Effector memory CD4-positive, alpha-beta T cell (primary cell): ENCODE measurements at regions not wholly inside any gene's neighbourhood (a gene's known extent, or its start where the extent isn't known, plus 50 kb on each side); places are given as distances from the start of the nearest gene placed in this dataset.

Experiments used
- DNase-seq, 3 donors: peaks; one replicate each; pipeline ENCODE4 v3.0.0-alpha.2; 2020
- H3K27ac ChIP-seq: 2 replicates; pipeline ENCODE4 v1.7.0; 2013; ENCODE audit warnings: mild to moderate bottlenecking, low read length, moderate library complexity; ENCODE audit not compliant: insufficient read depth, poor library complexity, severe bottlenecking
- H3K27me3 ChIP-seq: replicated peaks from 2 replicates; pipeline ENCODE4 v1.7.0; 2013; ENCODE audit warnings: mild to moderate bottlenecking, low read length; ENCODE audit not compliant: insufficient read depth, control insufficient read depth, poor library complexity, severe bottlenecking
- H3K36me3 ChIP-seq: 2 replicates; pipeline ENCODE4 v1.7.0; 2013; ENCODE audit warnings: mild to moderate bottlenecking, low read length, moderate library complexity; ENCODE audit not compliant: control insufficient read depth, insufficient read depth
- H3K4me1 ChIP-seq: 2 replicates; pipeline ENCODE4 v1.7.0; 2013; ENCODE audit warnings: low read length, mild to moderate bottlenecking; ENCODE audit not compliant: control insufficient read depth, insufficient read depth, poor library complexity, severe bottlenecking
- H3K4me3 ChIP-seq: 2 replicates; pipeline ENCODE4 v1.7.0; 2013; ENCODE audit warnings: low read length, low read depth, mild to moderate bottlenecking; ENCODE audit not compliant: insufficient read depth, poor library complexity, severe bottlenecking
- H3K9me3 ChIP-seq: 2 replicates; pipeline ENCODE4 v1.7.0; 2013; ENCODE audit warnings: mild to moderate bottlenecking, low read length, moderate library complexity; ENCODE audit not compliant: control insufficient read depth

- no peaks in the 10 kb centered on the region for H3K27me3 ChIP-seq
- no peaks in the 10 kb centered on the region for H3K9me3 ChIP-seq
- no peaks in the 10 kb centered on the region for H3K36me3 ChIP-seq
- no peak for DNase-seq
- H3K4me1 ChIP-seq = no peaks in the 10 kb centered on the region
- no peak overlapping the region for H3K27ac ChIP-seq
- H3K4me3 ChIP-seq = no peak overlapping the region
Observed at GRCh38 chr5:174229068-174229467, 183.6 kb downstream of the NSG2 start.

DNA sequence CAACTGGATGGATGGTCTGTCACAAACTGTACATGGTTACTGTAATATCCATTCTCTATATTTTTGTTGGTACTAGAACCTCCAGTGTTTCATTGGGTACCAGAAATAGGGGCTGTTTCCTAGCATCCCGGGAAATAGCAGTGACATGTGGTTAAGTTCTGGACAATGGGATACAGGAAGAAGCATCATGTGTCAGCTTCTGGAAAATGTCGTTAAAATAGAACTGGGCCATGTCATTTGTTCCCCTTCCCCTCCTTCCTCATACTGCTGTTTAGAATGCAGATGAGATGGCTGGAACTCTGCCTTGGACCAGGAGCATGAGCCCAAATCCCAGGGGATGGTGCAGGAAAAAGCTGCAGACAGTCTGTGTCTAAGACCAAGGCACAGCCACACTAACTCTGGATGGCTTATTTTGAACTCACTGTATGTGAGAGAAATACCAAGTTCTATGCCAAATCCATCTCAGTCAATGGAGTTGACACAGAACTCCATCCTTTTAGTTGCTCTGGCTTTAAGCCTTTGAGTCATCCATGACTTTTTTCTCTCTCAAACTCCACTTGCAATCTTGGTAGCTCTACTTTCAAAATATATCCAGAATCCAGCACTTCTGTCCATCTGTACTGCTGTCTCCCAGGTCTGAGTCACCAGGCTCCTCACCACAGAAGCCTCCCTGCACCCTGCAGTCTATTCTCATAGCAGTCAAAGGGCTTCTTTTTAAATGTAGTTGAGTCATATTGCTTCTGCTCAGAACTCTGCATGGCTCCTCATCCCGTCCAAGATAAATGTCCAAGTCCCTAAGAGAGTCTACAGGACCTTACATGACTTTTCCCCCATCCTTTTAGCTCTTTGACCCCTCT lies 184.2 kb downstream of the NSG2 start:
- no peak for DNase-seq
- Histone ChIP-seq H3K27me3 (no peaks in the 10 kb centered on the region), H3K4me3 (no peak overlapping the region), H3K9me3 (no peaks in the 10 kb centered on the region), H3K36me3 (no peaks in the 10 kb centered on the region), H3K27ac (no peak overlapping the region), H3K4me1 (no peaks in the 10 kb centered on the region)

DNA sequence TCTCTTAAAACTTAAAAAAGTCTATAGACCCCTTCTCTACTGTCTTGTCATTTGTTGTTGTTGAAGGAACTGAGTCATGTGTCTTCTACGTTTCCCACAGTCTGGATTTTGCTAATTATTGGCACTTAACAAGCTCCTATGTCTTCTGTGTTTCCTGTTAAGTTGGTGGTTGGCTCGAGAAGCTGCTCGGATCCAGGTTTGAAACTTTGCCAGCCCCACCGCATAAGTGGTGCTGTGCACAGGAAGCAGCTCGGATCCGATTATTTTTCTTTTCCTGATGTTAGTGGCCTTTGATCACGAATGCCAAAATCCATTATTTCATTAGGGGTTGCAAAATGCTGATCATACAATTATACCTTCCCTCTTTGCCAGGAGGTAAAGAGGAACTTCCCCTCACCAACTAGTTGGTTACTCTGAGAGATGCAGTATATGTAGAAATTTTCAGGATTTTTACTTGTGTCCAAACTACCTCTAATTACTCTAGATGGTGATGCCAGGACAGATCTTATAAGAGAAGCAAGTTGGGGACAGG lies 186.5 kb downstream of the NSG2 start:
- DNase-seq = no peak
- H3K9me3 ChIP-seq = no peaks in the 10 kb centered on the region
- H3K27me3 ChIP-seq = no peaks in the 10 kb centered on the region
- H3K36me3 ChIP-seq = no peaks in the 10 kb centered on the region
- no peaks in the 10 kb centered on the region for H3K4me1 ChIP-seq
- H3K27ac ChIP-seq = no peak overlapping the region
- no peak overlapping the region for H3K4me3 ChIP-seq

GRCh38 chr5:174234388-174234787 lies 188.9 kb downstream of the NSG2 start:
- H3K4me1 ChIP-seq = no peaks in the 10 kb centered on the region
- H3K36me3 ChIP-seq = no peaks in the 10 kb centered on the region
- H3K4me3 ChIP-seq = no peak overlapping the region
- no peak overlapping the region for H3K27ac ChIP-seq
- DNase-seq = no peak
- no peaks in the 10 kb centered on the region for H3K9me3 ChIP-seq
- no peaks in the 10 kb centered on the region for H3K27me3 ChIP-seq

GRCh38 chr5:174235221-174236011 lies 189.9 kb downstream of the NSG2 start:
- H3K27me3 ChIP-seq = no peaks in the 10 kb centered on the region
- H3K27ac ChIP-seq = no peak overlapping the region
- H3K4me1 ChIP-seq = no peaks in the 10 kb centered on the region
- no peaks in the 10 kb centered on the region for H3K36me3 ChIP-seq
- DNase-seq = no peak
- no peak overlapping the region for H3K4me3 ChIP-seq
- H3K9me3 ChIP-seq = no peaks in the 10 kb centered on the region

GRCh38 chr5:174236070-174236469 lies 190.6 kb downstream of the NSG2 start:
- no peak overlapping the region for H3K27ac ChIP-seq
- no peak overlapping the region for H3K4me3 ChIP-seq
- H3K27me3 ChIP-seq = no peaks in the 10 kb centered on the region
- H3K36me3 ChIP-seq = no peaks in the 10 kb centered on the region
- H3K9me3 ChIP-seq = no peaks in the 10 kb centered on the region
- no peaks in the 10 kb centered on the region for H3K4me1 ChIP-seq
- DNase-seq = no peak

- Histone ChIP-seq H3K27me3 (no peaks in the 10 kb centered on the region), H3K9me3 (no peaks in the 10 kb centered on the region), H3K4me1 (no peaks in the 10 kb centered on the region), H3K36me3 (no peaks in the 10 kb centered on the region), H3K27ac (no peak overlapping the region), H3K4me3 (no peak overlapping the region)
- no peak for DNase-seq
Observed at GRCh38 chr5:174239718-174240117, 194.2 kb downstream of the NSG2 start.

GRCh38 chr5:174242573-174242972 lies 197.1 kb downstream of the NSG2 start:
- no peaks in the 10 kb centered on the region for H3K9me3 ChIP-seq
- no peaks in the 10 kb centered on the region for H3K36me3 ChIP-seq
- no peak for DNase-seq
- H3K4me3 ChIP-seq = no peak overlapping the region
- H3K27me3 ChIP-seq = no peaks in the 10 kb centered on the region
- no peaks in the 10 kb centered on the region for H3K4me1 ChIP-seq
- H3K27ac ChIP-seq = no peak overlapping the region

DNA sequence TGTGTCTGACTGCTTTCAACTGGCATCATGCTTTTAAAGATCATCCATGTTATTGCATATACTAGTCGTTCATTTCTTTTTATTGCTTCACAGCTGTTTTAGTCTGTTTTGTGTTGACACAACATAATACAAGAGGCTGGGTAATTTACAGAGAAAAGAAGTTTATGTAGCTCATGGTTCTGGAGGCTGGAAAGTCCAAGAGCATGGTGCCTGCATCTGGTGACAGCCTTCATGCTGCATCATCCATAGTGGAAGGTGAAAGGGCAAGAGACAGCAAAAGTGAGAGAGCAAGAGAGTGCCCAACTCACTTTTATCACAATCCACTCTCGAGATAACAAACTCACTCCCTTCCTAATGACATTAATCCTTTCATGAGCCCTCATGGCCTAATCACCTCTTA lies 198.4 kb downstream of the NSG2 start:
- Histone ChIP-seq H3K27me3 (no peaks in the 10 kb centered on the region), H3K4me1 (no peaks in the 10 kb centered on the region), H3K36me3 (no peaks in the 10 kb centered on the region), H3K9me3 (no peaks in the 10 kb centered on the region), H3K4me3 (no peak overlapping the region), H3K27ac (no peak overlapping the region)
- no peak for DNase-seq

- no peaks in the 10 kb centered on the region for H3K4me1 ChIP-seq
- no peaks in the 10 kb centered on the region for H3K27me3 ChIP-seq
- H3K36me3 ChIP-seq = no peaks in the 10 kb centered on the region
- no peak overlapping the region for H3K27ac ChIP-seq
- no peaks in the 10 kb centered on the region for H3K9me3 ChIP-seq
- no peak overlapping the region for H3K4me3 ChIP-seq
- DNase-seq = no peak
Observed at GRCh38 chr5:174245516-174246075, 200.1 kb downstream of the NSG2 start.
